Islet precursor cell (in vitro differentiated cells): ENCODE measurements at regions not wholly inside any gene's neighbourhood (a gene's known extent, or its start where the extent isn't known, plus 50 kb on each side); places are given as distances from the start of the nearest gene placed in this dataset.

ENCODE experiments used
- DNase-seq: peaks from one replicate; pipeline ENCODE4 v3.0.0-alpha.2; 2018

GRCh38 chr6:95071464-95071863, 505.9 kb upstream of the MANEA start:
- DNase-seq = no peak

DNA sequence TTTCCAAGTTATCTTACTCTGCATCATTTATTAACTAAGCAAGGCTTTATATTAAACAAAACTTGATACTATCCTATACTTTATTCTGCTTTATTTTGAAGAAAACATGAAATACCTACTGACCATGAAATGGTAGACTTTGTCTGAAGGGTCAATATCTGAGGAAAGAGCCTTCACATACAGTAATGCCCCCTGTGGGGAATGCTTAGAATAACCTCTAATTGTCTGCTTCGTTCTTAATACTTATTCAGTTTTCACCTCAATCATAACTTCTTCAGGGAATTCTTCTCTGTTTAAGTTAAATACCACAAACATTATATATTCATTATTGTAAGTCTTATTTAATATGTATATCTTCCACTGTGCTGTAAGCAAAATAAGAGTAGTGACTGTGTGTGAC, 498.9 kb upstream of the MANEA start:
- no peak for DNase-seq

DNA sequence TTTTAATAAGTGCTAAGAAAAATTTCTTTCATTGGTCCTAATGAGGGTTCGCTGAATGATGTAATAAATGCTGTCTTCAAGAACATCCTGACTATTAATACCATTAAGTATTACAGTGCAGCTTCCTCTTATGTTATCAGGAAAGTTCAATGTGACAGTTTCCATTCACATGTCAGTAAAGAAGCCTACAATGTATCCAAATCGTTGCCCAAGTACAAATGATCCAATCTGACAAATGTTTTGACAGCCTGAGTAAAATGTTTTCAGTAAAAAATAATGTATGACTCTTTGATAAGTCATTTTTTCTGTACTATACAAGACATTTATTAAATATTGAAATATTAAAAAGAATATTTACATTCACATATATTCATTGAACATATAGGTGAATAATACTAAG, 496.1 kb upstream of the MANEA start:
- no peak for DNase-seq

- no peak for DNase-seq
Measured at GRCh38 chr6:95081949-95082348, 495.4 kb upstream of the MANEA start.

DNA sequence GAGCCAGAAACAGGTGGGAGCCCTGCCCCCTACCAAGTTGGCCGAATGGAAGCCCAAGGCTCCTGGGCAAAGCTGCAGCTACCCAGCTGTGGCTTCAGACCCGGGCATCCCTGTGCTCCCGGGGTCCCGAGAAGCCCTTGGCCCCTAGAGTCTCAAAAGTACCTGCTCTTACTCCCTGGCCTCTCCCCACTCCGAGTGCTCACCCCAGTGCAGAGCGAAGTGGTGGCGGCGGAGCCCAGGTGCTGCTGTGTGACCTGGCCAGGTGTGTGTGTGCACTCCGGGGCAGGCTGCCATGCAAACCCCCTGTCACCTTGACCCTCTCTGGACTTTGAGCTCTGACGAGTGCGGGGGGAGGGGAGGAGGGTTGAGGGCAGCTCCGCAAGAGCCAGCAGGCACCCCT, 493.8 kb upstream of the MANEA start:
- DNase-seq = no peak

- no peak for DNase-seq
Measured at GRCh38 chr6:95084867-95085266, 492.5 kb upstream of the MANEA start.

DNA sequence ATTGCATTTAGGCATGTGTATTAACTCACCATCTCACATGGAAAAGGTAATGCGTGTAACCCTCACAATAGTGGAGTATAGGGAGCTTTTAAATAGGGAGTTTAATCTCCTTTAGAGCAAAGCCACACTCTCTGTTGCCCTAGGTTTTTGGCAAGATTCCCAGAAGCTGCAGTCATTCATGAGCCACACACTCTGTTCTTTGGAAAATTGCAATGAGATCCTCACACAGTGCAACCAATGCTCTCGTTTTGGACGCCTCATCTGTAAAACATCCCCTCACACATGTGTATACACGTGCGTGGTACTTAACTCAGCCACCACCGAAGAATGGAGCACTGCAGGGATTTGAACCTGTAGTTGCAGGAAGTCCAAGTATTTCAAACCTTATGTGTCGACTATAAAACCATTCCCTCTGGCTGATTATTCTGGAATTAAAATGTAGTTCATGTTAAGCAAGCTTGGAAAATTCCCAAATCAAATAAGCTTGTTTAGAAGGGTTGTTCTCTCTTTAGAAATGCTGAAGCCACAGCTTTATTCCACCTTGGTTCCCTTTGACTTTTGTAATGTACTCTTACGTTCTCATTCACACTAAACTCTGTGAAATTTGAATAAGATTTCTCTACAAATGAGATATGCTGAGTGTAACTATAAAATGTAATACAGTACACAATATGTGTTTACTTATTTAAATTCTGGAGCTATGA, 489.8 kb upstream of the MANEA start:
- no peak for DNase-seq

DNA sequence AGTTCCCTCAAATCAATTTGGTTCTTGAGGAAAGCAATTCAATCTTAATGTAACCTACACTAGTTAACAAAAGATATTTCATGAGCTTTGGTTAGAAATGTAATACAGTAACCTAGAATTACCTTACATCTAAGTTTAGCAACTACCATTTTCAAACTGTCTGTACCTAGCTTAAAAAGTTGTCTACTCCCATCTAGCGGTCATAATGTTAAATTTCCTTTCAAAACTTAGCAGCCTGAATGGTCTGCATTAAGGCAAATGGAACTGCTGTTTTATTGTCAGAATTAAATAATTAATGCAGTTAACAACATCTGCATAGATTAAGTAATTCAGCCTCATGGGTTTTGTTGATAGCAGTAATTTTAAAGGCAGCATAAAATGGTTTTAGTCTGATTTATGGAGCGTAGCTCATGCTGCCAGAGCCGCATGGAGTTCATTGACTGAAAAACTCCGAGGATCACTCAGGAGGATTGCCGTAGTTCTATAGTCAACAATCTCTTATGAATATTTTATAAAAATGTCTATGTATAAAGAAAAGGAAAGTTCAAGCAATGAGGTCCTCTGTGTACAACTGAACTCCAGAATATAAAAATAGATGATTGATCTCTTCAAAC, 485.4 kb upstream of the MANEA start:
- DNase-seq = no peak

- no peak for DNase-seq
Measured at GRCh38 chr6:95093154-95093553, 484.2 kb upstream of the MANEA start.

- no peak for DNase-seq
Measured at GRCh38 chr6:95094751-95095663, 482.3 kb upstream of the MANEA start.

DNA sequence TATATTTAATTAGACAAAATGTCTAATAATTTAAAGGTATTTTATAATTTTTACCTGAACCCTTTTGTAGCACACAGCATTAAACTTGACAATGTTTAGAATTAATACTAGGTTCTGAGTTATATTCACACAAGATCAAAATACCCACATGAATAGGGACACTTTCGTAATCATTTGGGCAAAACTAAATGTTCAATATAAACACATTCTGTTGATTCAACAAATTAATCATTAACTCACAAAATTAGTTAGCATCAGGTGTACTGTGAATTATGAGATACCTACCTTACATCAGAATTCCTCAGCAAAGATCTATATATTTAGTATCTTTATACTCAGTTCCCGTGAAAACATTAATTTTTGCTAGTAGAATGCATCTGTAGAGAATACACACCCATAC, 481.5 kb upstream of the MANEA start:
- no peak for DNase-seq

- DNase-seq = no peak
Measured at GRCh38 chr6:95099410-95099809, 477.9 kb upstream of the MANEA start.

- DNase-seq = no peak
Measured at GRCh38 chr6:95109212-95109611, 468.1 kb upstream of the MANEA start.

- DNase-seq = no peak
Measured at GRCh38 chr6:95110767-95111166, 466.6 kb upstream of the MANEA start.

DNA sequence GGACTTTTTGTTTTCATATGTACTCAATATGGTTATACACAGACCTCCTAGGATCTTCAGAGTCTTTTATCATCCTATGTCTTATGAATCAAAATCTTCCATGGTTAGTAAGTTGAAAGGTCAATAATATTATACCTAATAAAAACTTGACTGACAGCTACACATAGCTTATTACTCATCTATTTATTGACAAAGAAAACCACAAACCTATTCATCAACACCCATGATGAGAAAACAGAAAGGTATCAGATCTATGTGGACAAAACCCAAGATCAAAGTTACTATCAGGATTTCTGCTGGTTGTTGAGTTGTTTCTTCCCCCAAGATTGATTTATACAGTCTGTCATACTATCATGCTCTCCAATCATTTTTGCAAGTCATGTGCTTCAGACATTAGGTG, 460.1 kb upstream of the MANEA start:
- DNase-seq = no peak

- no peak for DNase-seq
Measured at GRCh38 chr6:95119927-95120326, 457.4 kb upstream of the MANEA start.

GRCh38 chr6:95120984-95121383, 456.4 kb upstream of the MANEA start:
- no peak for DNase-seq

DNA sequence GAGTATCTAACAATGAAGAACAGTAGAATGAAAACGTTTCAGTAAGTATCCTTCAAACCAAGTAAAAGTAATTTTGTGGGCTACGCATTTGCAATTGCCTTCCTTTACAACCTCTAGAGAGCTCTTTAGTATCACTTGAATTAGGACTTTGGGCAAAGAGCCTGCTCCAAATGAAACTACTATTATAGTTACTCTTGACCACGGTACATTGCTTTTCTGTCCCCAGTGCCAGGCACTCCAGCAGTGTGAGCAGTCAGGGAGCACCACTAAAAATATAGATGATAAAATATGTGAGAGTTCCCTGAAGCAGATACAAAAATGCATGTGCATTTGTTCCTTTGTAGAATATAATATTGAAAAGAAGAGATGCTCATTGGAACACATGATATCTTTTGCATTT, 450.1 kb upstream of the MANEA start:
- DNase-seq = no peak

GRCh38 chr6:95128439-95128838, 448.9 kb upstream of the MANEA start:
- no peak for DNase-seq

- DNase-seq = no peak
Measured at GRCh38 chr6:95128947-95129346, 448.4 kb upstream of the MANEA start.

DNA sequence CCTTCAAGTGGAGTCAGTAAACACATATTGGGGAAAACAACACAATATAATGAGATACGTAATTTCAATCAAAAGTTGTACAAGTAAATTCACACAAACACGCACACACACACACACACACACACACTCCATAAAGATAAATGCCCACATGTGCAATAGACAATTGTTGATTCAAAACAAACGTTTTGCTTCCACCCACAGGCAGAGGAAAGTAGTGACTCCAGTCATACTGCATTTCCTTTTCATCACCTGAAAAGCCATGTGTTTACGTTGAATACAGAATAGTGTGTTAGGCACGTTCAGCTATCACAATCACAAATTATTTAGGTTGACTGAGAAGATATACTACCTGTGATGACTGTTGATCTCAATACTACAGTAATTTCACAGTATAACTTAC, 443.8 kb upstream of the MANEA start:
- no peak for DNase-seq

DNA sequence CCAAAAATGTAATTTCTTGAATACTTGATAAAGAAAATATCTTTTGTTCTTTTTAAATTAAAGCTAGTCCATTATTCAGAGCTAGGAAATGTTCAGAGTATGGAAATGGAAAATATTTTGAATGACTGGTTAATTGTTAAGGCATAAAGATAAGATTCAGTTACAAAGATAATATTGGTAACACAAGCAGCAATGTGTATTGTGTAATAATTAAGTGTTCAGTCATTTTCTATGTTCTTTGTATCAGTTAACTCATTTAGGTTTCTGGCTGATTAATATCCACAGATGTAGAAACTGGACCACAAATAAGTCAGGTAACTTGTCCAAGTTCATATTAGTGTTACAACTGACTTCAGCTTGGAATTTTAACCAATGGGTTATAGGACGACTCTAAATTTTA, 442.2 kb upstream of the MANEA start:
- no peak for DNase-seq

DNA sequence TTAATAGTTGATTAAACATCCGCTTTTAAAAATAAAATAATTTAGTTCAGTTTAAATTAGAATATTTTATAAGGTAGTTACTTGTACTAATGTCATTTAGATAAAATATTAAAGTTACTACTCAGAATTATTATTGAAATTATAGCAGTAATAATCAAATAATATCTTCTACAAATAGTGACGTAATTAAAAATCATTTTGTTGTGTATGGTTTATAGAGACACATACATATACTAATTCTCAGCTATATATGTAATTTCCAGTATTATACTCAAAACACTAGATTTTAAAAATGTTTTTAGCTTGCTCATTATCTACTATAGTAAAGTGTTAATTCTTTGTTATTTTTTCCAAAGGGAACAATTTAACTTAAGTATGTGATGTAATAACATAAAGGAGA, 435.2 kb upstream of the MANEA start:
- DNase-seq = no peak
